ENCODE measurements at regions not wholly inside any gene's neighbourhood (a gene's known extent, or its start where the extent isn't known, plus 50 kb on each side); places are given as distances from the start of the nearest gene placed in this dataset.
"Not testable (repeated sequence)": the region's sequence is repeated elsewhere in the genome, so short reads cannot be mapped to it uniquely, and the experiment has no call there.

GRCh38 chr7:16369855-16370254 is 51.5 kb downstream of the CRPPA start:
- DNase-seq (ENCODE audit: low read depth in 2 of 2), result no peak

GRCh38 chr7:16369309-16369708 is 52.0 kb downstream of the CRPPA start:
- not testable (repeated sequence) for DNase-seq (ENCODE audit: low read depth in 2 of 2)

GRCh38 chr7:16368885-16369284 is 52.5 kb downstream of the CRPPA start:
- no peak for DNase-seq (ENCODE audit: low read depth in 2 of 2)

- no peak for DNase-seq (ENCODE audit: low read depth in 2 of 2)
Measured at GRCh38 chr7:16367115-16367514, 54.2 kb downstream of the CRPPA start.

GRCh38 chr7:16365952-16366351 is 55.4 kb downstream of the CRPPA start:
- no peak for DNase-seq (ENCODE audit: low read depth in 2 of 2)

- no peak for DNase-seq (ENCODE audit: low read depth in 2 of 2)
Measured at GRCh38 chr7:16365177-16365576, 56.2 kb downstream of the CRPPA start.

- no peak for DNase-seq (ENCODE audit: low read depth in 2 of 2)
Measured at GRCh38 chr7:16359216-16359615, 62.1 kb downstream of the CRPPA start.

- DNase-seq (ENCODE audit: low read depth in 2 of 2), result no peak
Measured at GRCh38 chr7:16357921-16358320, 63.4 kb downstream of the CRPPA start.

- no peak for DNase-seq (ENCODE audit: low read depth in 2 of 2)
Measured at GRCh38 chr7:16357474-16357873, 63.9 kb downstream of the CRPPA start.

GRCh38 chr7:16356301-16356958 is 64.9 kb downstream of the CRPPA start:
- DNase-seq (ENCODE audit: low read depth in 2 of 2), result no peak

GRCh38 chr7:16354573-16354972 is 66.8 kb downstream of the CRPPA start:
- DNase-seq (ENCODE audit: low read depth in 2 of 2), result no peak

- DNase-seq (ENCODE audit: low read depth in 2 of 2), result no peak
Measured at GRCh38 chr7:16353226-16353625, 68.1 kb downstream of the CRPPA start.

- no peak for DNase-seq (ENCODE audit: low read depth in 2 of 2)
Measured at GRCh38 chr7:16350634-16351033, 70.7 kb downstream of the CRPPA start.

GRCh38 chr7:16348251-16348650 is 73.1 kb downstream of the CRPPA start:
- DNase-seq (ENCODE audit: low read depth in 2 of 2), result no peak

- DNase-seq (ENCODE audit: low read depth in 2 of 2), result no peak
Measured at GRCh38 chr7:16347827-16348192, 73.5 kb downstream of the CRPPA start.

GRCh38 chr7:16347066-16347826 is 74.1 kb downstream of the CRPPA start:
- DNase-seq (ENCODE audit: low read depth in 2 of 2), result no peak

GRCh38 chr7:16345979-16346958 is 75.1 kb downstream of the CRPPA start:
- DNase-seq (ENCODE audit: low read depth in 2 of 2), result no peak

- DNase-seq (ENCODE audit: low read depth in 2 of 2), result no peak
Measured at GRCh38 chr7:16344927-16345326, 76.4 kb downstream of the CRPPA start.

GRCh38 chr7:16343612-16344011 is 77.7 kb downstream of the CRPPA start:
- DNase-seq (ENCODE audit: low read depth in 2 of 2), result no peak

- no peak for DNase-seq (ENCODE audit: low read depth in 2 of 2)
Measured at GRCh38 chr7:16338065-16338464, 83.3 kb downstream of the CRPPA start.

GRCh38 chr7:16326106-16326505 is 95.2 kb downstream of the CRPPA start:
- DNase-seq (ENCODE audit: low read depth in 2 of 2), result no peak

- DNase-seq (ENCODE audit: low read depth in 2 of 2), result no peak
Measured at GRCh38 chr7:16323313-16323712, 98.0 kb downstream of the CRPPA start.
